Astrocyte (in vitro differentiated cells and primary cell): ENCODE measurements at regions not wholly inside any gene's neighbourhood (a gene's known extent, or its start where the extent isn't known, plus 50 kb on each side); places are given as distances from the start of the nearest gene placed in this dataset.

Source experiments
- DNase-seq: peaks from one replicate; pipeline ENCODE4 v3.0.0-alpha.2; 2010; ENCODE audit warnings: low read depth
- FAIRE-seq: peaks from 2 replicates; lab custom pipeline; 2011; peaks lifted over from hg19 to GRCh38; lab: Jason Lieb, UNC
- H2AFZ ChIP-seq: 2 replicates; pipeline ENCODE4 v1.6.0; 2012; ENCODE audit warnings: low read depth, low read length, inconsistent platforms
- H3K27ac ChIP-seq: 2 replicates; pipeline ENCODE4 v1.5.1; 2011; ENCODE audit warnings: low read depth, low read length, inconsistent platforms
- H3K27me3 ChIP-seq: 2 replicates; pipeline ENCODE4 v1.6.0; 2011; ENCODE audit warnings: low read length, inconsistent platforms; ENCODE audit not compliant: insufficient read depth
- H3K36me3 ChIP-seq: 2 replicates; pipeline ENCODE4 v1.5.1; 2011; ENCODE audit warnings: low read length, inconsistent platforms; ENCODE audit not compliant: insufficient read depth
- H3K4me1 ChIP-seq: 2 replicates; pipeline ENCODE4 v1.5.1; 2011; ENCODE audit warnings: low read length, inconsistent platforms; ENCODE audit not compliant: insufficient read depth
- H3K4me2 ChIP-seq: 2 replicates; pipeline ENCODE4 v1.6.0; 2012; ENCODE audit warnings: low read length, inconsistent platforms
- H3K4me3 ChIP-seq: 2 replicates; pipeline ENCODE4 v1.5.1; 2011; ENCODE audit warnings: low read depth, mild to moderate bottlenecking, low read length, inconsistent platforms; ENCODE audit not compliant: insufficient read depth
- H3K79me2 ChIP-seq: 2 replicates; pipeline ENCODE4 v1.6.0; 2012; ENCODE audit warnings: mild to moderate bottlenecking, low read length, inconsistent platforms; ENCODE audit not compliant: insufficient read depth
- H3K9ac ChIP-seq: 2 replicates; pipeline ENCODE4 v1.6.0; 2012; ENCODE audit warnings: mild to moderate bottlenecking, low read length, inconsistent platforms
- H3K9me3 ChIP-seq: 2 replicates; pipeline ENCODE4 v1.5.1; 2012; ENCODE audit warnings: low read depth, mild to moderate bottlenecking, low read length, inconsistent platforms; ENCODE audit not compliant: insufficient read depth
- H4K20me1 ChIP-seq: 2 replicates; pipeline ENCODE4 v1.6.0; 2012; ENCODE audit warnings: low read length, inconsistent platforms; ENCODE audit not compliant: insufficient read depth
- H3K27ac Mint-ChIP-seq: one replicate; pipeline ENCODE4 v1.8.0; 2021; ENCODE audit warnings: mild to moderate bottlenecking, mixed read lengths; ENCODE audit not compliant: unreplicated experiment
- H3K27me3 Mint-ChIP-seq: one replicate; pipeline ENCODE4 v1.8.0; 2021; ENCODE audit warnings: low read depth, mixed read lengths; ENCODE audit not compliant: unreplicated experiment
- H3K36me3 Mint-ChIP-seq: one replicate; pipeline ENCODE4 v1.8.0; 2021; ENCODE audit warnings: low read depth, mixed read lengths; ENCODE audit not compliant: unreplicated experiment
- H3K4me1 Mint-ChIP-seq: one replicate; pipeline ENCODE4 v1.8.0; 2021; ENCODE audit warnings: low read depth, mixed read lengths; ENCODE audit not compliant: unreplicated experiment
- H3K4me3 Mint-ChIP-seq: one replicate; pipeline ENCODE4 v1.8.0; 2021; ENCODE audit warnings: mild to moderate bottlenecking, moderate library complexity, mixed read lengths; ENCODE audit not compliant: unreplicated experiment
- H3K9me3 Mint-ChIP-seq: one replicate; pipeline ENCODE4 v1.8.0; 2021; ENCODE audit warnings: mild to moderate bottlenecking, mixed read lengths; ENCODE audit not compliant: unreplicated experiment
- EZH2 ChIP-seq: IDR thresholded peaks from 2 replicates; pipeline ENCODE4 v1.6.1; 2012; ENCODE audit warnings: mild to moderate bottlenecking, low read length, inconsistent platforms; ENCODE audit not compliant: insufficient read depth
- TF ChIP-seq, protein P1 (sequence below): IDR thresholded peaks from 2 replicates; pipeline ENCODE4 v1.5.1; 2011; ENCODE audit warnings: low read depth, mild to moderate bottlenecking, inconsistent platforms, low read length, moderate library complexity; ENCODE audit not compliant: insufficient read depth

DNA sequence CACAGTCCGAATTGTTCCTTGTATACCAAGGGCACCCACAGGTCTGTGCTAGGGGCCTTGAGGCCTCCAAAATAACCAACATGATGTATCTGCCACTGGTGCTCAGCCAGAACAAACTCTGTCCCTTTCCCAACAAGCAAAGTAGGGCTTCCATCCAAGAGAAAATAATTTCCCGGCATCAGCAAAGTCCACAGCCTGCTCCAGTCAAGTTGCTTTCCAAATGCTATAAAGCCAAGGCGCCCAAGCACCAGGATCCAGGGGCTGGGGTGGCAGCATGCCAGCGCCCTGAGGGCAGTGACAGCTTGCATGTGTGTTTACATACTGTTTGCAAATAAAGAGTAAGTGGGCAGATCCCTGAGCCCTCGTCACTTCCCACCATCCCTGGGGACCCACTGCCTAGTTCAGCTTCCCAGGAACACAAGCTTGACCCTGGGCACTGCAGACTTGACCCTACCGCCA lies 155.9 kb downstream of the ERCC6L2 start:
- no peaks in the 10 kb centered on the region for H3K4me1 ChIP-seq
- no peak overlapping the region for H3K4me3 Mint-ChIP-seq
- no peaks in the 10 kb centered on the region for H4K20me1 ChIP-seq
- peaks cover 23% of the 10 kb centered on the region for H3K27me3 ChIP-seq
- H3K27ac Mint-ChIP-seq, result no peak overlapping the region
- H3K9me3 ChIP-seq, result peaks cover 6% of the 10 kb centered on the region
- H3K27ac ChIP-seq, result no peak overlapping the region
- H3K9ac ChIP-seq, result no peak overlapping the region
- no peaks in the 10 kb centered on the region for H3K79me2 ChIP-seq
- H3K9me3 Mint-ChIP-seq, result peaks cover 13% of the 10 kb centered on the region
- TF ChIP-seq, protein P1, sequence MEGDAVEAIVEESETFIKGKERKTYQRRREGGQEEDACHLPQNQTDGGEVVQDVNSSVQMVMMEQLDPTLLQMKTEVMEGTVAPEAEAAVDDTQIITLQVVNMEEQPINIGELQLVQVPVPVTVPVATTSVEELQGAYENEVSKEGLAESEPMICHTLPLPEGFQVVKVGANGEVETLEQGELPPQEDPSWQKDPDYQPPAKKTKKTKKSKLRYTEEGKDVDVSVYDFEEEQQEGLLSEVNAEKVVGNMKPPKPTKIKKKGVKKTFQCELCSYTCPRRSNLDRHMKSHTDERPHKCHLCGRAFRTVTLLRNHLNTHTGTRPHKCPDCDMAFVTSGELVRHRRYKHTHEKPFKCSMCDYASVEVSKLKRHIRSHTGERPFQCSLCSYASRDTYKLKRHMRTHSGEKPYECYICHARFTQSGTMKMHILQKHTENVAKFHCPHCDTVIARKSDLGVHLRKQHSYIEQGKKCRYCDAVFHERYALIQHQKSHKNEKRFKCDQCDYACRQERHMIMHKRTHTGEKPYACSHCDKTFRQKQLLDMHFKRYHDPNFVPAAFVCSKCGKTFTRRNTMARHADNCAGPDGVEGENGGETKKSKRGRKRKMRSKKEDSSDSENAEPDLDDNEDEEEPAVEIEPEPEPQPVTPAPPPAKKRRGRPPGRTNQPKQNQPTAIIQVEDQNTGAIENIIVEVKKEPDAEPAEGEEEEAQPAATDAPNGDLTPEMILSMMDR, result no peak
- TF ChIP-seq EZH2, result no peak
- FAIRE-seq, result no peak
- peaks cover 34% of the 10 kb centered on the region for H3K27me3 Mint-ChIP-seq
- no peak for DNase-seq
- peaks cover 2% of the 10 kb centered on the region for H3K36me3 Mint-ChIP-seq
- H3K4me1 Mint-ChIP-seq, result peaks cover 5% of the 10 kb centered on the region
- H3K4me2 ChIP-seq, result no peak overlapping the region
- H3K36me3 ChIP-seq, result no peaks in the 10 kb centered on the region
- no peak overlapping the region for H3K4me3 ChIP-seq
- no peak overlapping the region for H2AFZ ChIP-seq

DNA sequence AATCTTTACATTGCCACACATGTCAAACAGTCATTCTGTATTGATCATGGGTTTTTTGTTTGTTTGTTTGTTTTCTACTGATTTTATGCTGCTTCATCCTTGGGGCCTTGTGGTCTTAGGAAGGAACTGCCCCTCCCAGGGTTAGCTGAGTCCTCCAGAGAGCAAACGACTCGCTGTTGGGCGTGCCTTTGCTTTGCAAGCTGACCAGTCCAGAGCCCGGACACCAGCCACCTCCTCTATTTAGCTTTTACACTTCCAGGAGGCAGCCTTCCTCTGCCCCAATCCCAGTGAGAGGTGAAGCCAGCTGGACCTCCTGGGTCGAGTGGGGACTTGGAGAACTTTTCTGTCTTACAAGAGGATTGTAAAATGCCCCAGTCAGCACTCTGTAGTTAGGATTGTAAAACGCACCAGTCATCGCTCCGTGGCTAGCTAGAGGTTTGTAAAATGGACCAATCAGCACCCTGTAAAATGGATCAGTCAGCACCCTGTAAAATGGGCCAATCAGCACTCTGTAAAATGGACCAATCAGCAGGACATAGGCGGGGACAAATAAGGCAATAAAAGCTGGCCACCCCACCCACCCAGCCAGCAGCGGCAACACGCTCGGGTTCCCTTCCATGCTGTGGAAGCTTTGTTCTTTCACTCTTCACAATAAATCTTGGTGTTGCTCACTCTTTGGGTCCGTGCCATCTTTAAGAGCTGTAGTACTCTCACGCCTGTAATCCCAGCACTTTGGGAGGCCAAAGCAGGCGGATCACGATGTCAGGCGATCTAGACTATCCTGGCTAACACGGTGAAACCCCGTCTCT lies 154.4 kb downstream of the ERCC6L2 start:
- peaks cover 3% of the 10 kb centered on the region for H3K9me3 ChIP-seq
- H3K27me3 ChIP-seq, result peaks cover 33% of the 10 kb centered on the region
- H3K4me1 ChIP-seq, result no peaks in the 10 kb centered on the region
- H3K27ac ChIP-seq, result no peak overlapping the region
- H2AFZ ChIP-seq, result no peak overlapping the region
- no peaks in the 10 kb centered on the region for H3K79me2 ChIP-seq
- no peaks in the 10 kb centered on the region for H3K36me3 ChIP-seq
- no peak for DNase-seq
- no peak overlapping the region for H3K9ac ChIP-seq
- TF ChIP-seq EZH2, result no peak
- TF ChIP-seq, protein P1, result no peak
- peaks cover 17% of the 10 kb centered on the region for H3K9me3 Mint-ChIP-seq
- no peaks in the 10 kb centered on the region for H4K20me1 ChIP-seq
- H3K4me1 Mint-ChIP-seq, result peaks cover 5% of the 10 kb centered on the region
- FAIRE-seq, result no peak
- no peak overlapping the region for H3K4me3 ChIP-seq
- H3K36me3 Mint-ChIP-seq, result peaks cover 5% of the 10 kb centered on the region
- peaks cover 46% of the 10 kb centered on the region for H3K27me3 Mint-ChIP-seq
- H3K27ac Mint-ChIP-seq, result no peak overlapping the region
- no peak overlapping the region for H3K4me2 ChIP-seq
- H3K4me3 Mint-ChIP-seq, result no peak overlapping the region
